ENCODE measurements at regions not wholly inside any gene's neighbourhood (a gene's known extent, or its start where the extent isn't known, plus 50 kb on each side); places are given as distances from the start of the nearest gene placed in this dataset.

DNA sequence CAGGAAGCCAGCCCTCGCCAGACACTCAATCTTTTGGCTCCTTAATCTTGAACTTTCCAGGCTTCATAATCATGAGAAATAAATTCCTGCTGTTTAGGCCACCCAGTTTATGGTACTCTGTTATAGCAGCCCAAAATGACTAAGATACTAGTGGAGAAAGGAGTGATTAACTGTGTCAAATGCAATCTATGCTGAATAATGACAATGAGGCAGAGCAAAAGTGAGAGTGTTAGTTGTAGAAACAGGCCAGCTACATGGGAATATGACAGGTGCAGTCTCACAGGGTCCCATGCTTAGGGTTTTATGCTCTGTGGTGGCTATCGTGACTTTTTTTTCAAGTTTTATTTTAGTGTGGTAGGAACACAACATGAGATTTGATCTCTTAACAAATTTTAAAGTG, 888.8 kb downstream of the TTLL7 start:
- H3K4me1 ChIP-seq (ENCODE audit: control insufficient read depth, insufficient read depth, low read length) = no peaks in the 10 kb centered on the region
- WGBS (ENCODE audit: insufficient coverage) = no CpG with 5 or more reads among the region's 2 CpGs
- DNase-seq = no peak

DNA sequence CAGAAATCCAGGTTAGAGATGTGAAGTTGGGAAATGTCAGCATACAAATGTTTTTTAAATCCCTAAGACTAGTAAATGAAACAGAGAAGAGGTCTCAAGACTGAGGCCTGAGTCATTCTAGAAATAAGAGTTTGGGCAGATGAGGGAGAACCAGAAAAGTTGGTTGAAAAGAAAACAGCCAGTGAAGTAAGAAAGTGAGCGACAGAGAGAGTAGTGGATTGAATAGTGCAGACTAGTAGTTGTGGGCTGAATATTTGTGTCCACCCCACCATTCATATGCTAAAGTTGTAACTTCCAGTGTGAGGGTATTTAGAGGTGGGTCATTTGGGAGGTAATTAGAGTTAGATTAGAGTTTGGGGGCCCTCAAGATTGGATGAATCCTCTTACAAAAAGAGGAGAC, 889.2 kb downstream of the TTLL7 start:
- no CpG with 5 or more reads among the region's 1 CpG for WGBS (ENCODE audit: insufficient coverage)
- no peaks in the 10 kb centered on the region for H3K36me3 ChIP-seq (ENCODE audit: control insufficient read depth, insufficient read depth, low read length)
- no peak overlapping the region for H3K4me3 ChIP-seq (ENCODE audit: low read length)
- H3K4me1 ChIP-seq (ENCODE audit: control insufficient read depth, insufficient read depth, low read length) = no peaks in the 10 kb centered on the region
- DNase-seq = no peak
- H3K9me3 ChIP-seq (replicated peaks; ENCODE audit: control insufficient read depth, low read depth, low read length) = no peaks in the 10 kb centered on the region
- H3K27ac ChIP-seq (ENCODE audit: low read length) = no peak overlapping the region
- no peaks in the 10 kb centered on the region for H3K27me3 ChIP-seq (ENCODE audit: control insufficient read depth, insufficient read depth, low read length)

More for the DNA sequence above, 888.8 kb downstream of the TTLL7 start:
- no peak overlapping the region for H3K27ac ChIP-seq (ENCODE audit: low read length)
- no peak overlapping the region for H3K4me3 ChIP-seq (ENCODE audit: low read length)
- no peaks in the 10 kb centered on the region for H3K36me3 ChIP-seq (ENCODE audit: control insufficient read depth, insufficient read depth, low read length)
- H3K27me3 ChIP-seq (ENCODE audit: control insufficient read depth, insufficient read depth, low read length) = no peaks in the 10 kb centered on the region
- no peaks in the 10 kb centered on the region for H3K9me3 ChIP-seq (replicated peaks; ENCODE audit: control insufficient read depth, low read depth, low read length)

DNA sequence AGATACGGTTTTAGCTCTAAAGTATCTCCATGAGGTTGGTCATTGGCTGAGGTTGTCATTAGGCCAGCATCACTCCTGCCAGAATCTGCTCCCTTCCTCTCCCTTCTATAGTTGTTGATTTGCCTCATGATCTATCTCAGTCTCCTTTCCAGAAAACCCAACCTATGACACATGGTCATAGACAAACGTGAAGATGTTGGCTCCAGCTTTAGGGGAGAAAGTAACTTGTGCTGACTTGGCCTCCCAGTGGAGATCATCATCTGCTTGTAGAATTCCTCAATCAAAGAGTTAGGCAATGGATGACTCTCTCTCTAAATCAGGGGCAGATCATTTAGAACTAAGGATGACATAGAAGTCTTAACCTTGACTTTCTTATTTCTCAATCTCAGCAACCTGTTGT, 894.4 kb downstream of the TTLL7 start:
- no peaks in the 10 kb centered on the region for H3K27me3 ChIP-seq (ENCODE audit: control insufficient read depth, insufficient read depth, low read length)
- H3K4me1 ChIP-seq (ENCODE audit: control insufficient read depth, insufficient read depth, low read length) = no peaks in the 10 kb centered on the region
- H3K4me3 ChIP-seq (ENCODE audit: low read length) = no peak overlapping the region
- no peak for DNase-seq
- no peaks in the 10 kb centered on the region for H3K36me3 ChIP-seq (ENCODE audit: control insufficient read depth, insufficient read depth, low read length)
- no peak overlapping the region for H3K27ac ChIP-seq (ENCODE audit: low read length)
- 86% methylated on average over 1 of the region's 2 CpGs for WGBS (ENCODE audit: insufficient coverage)
- H3K9me3 ChIP-seq (replicated peaks; ENCODE audit: control insufficient read depth, low read depth, low read length) = no peaks in the 10 kb centered on the region

DNA sequence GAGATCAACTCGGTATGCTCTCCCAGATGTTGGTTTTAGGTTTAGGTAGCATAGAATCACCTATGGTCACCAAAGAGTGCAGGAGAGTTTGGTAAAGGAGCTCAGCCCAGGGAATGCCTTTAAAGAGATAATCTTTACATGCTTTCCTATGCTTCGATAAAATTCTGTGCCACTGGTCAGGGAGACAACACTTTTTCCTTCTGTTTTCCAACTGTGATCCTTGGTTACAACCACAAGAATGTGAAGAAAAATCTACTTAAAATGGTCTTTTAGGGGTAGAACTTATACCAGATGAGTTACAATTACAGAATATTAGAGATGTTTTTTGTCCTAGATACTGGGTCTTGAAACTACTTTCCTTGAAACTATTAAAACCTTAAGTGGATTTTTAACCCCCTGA, 895.6 kb downstream of the TTLL7 start:
- Histone ChIP-seq H3K4me1 (ENCODE audit: control insufficient read depth, insufficient read depth, low read length) (no peaks in the 10 kb centered on the region), H3K4me3 (ENCODE audit: low read length) (no peak overlapping the region), H3K36me3 (ENCODE audit: control insufficient read depth, insufficient read depth, low read length) (no peaks in the 10 kb centered on the region), H3K27ac (ENCODE audit: low read length) (peak overlapping the region; percentile 52), H3K9me3 (replicated peaks; ENCODE audit: control insufficient read depth, low read depth, low read length) (no peaks in the 10 kb centered on the region), H3K27me3 (ENCODE audit: control insufficient read depth, insufficient read depth, low read length) (no peaks in the 10 kb centered on the region)
- no peak for DNase-seq
- no CpG with 5 or more reads among the region's 2 CpGs for WGBS (ENCODE audit: insufficient coverage)

DNA sequence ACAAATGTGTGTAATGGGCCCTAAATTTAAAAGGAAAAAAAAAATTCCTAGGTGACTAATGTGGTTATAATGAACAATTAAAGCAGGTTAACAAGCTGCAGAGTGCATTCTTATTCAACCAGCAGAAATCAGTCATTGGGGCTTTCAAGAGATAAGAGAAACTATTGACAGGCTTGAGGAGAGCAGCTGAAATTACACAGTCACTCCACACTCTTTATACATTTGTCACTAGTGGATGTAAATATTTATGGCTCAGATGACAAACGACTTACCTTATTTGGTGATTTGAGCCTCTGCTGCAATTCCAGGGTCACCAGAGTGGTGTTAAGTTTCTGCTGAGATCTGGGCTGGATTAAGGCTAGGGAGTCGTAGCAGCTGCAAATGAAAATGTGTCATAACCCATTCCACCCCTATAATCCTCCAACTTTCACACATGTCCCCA, 896.3 kb downstream of the TTLL7 start:
- no CpG with 5 or more reads among the region's 2 CpGs for WGBS (ENCODE audit: insufficient coverage)
- Histone ChIP-seq H3K4me3 (ENCODE audit: low read length) (no peak overlapping the region), H3K27me3 (ENCODE audit: control insufficient read depth, insufficient read depth, low read length) (no peaks in the 10 kb centered on the region), H3K9me3 (replicated peaks; ENCODE audit: control insufficient read depth, low read depth, low read length) (no peaks in the 10 kb centered on the region), H3K36me3 (ENCODE audit: control insufficient read depth, insufficient read depth, low read length) (no peaks in the 10 kb centered on the region), H3K4me1 (ENCODE audit: control insufficient read depth, insufficient read depth, low read length) (no peaks in the 10 kb centered on the region), H3K27ac (ENCODE audit: low read length) (peak overlapping the region; percentile 72)
- DNase-seq = peak; percentile 74

DNA sequence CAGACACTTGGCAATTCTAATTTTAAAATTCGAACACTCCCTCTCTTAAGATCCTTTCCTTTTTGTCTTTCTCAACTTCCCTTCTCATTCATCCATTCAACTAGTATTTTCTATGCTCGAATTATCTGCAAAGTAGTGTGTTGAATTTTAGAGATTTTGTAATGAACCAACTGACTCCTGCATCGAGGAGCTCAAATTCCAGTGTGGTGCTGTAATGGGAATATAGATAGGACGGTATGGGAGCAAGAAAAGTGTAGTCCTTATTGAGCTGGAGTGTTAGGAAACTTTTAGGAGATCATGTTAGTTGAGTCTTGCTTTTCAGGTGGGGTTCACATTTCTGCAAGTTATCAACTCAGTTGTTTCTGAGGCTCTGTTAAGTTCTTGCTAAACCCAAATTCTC, 897.5 kb downstream of the TTLL7 start:
- Histone ChIP-seq H3K4me3 (ENCODE audit: low read length) (no peak overlapping the region), H3K4me1 (ENCODE audit: control insufficient read depth, insufficient read depth, low read length) (no peaks in the 10 kb centered on the region), H3K9me3 (replicated peaks; ENCODE audit: control insufficient read depth, low read depth, low read length) (no peaks in the 10 kb centered on the region), H3K27ac (ENCODE audit: low read length) (peak overlapping the region; percentile 4), H3K27me3 (ENCODE audit: control insufficient read depth, insufficient read depth, low read length) (no peaks in the 10 kb centered on the region), H3K36me3 (ENCODE audit: control insufficient read depth, insufficient read depth, low read length) (no peaks in the 10 kb centered on the region)
- 43% methylated on average over 2 of the region's 4 CpGs for WGBS (ENCODE audit: insufficient coverage)
- no peak for DNase-seq

DNA sequence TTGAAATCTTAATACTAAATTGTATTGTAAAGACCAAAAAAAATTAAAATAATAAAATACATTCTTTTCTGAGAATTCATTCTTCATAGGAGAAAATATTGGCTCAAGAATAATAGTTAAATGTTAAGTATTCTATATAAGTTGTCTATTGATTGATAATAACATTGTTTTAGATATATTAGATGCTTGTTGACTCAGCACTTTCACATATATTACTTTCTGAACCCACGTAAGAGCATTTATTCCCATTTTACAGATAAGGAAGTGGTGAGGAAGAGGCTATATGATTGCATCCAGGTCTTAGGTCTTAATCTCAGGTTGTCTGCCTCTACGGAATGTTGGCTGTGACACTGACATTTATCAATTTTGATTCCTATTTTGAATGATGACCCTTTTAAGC, 898.8 kb downstream of the TTLL7 start:
- H3K27ac ChIP-seq (ENCODE audit: low read length) = no peak overlapping the region
- peaks cover 3% of the 10 kb centered on the region for H3K9me3 ChIP-seq (replicated peaks; ENCODE audit: control insufficient read depth, low read depth, low read length)
- H3K36me3 ChIP-seq (ENCODE audit: control insufficient read depth, insufficient read depth, low read length) = no peaks in the 10 kb centered on the region
- H3K27me3 ChIP-seq (ENCODE audit: control insufficient read depth, insufficient read depth, low read length) = no peaks in the 10 kb centered on the region
- H3K4me1 ChIP-seq (ENCODE audit: control insufficient read depth, insufficient read depth, low read length) = no peaks in the 10 kb centered on the region
- DNase-seq = no peak
- WGBS (ENCODE audit: insufficient coverage) = 100% methylated on average over 1 of the region's 2 CpGs
- no peak overlapping the region for H3K4me3 ChIP-seq (ENCODE audit: low read length)

DNA sequence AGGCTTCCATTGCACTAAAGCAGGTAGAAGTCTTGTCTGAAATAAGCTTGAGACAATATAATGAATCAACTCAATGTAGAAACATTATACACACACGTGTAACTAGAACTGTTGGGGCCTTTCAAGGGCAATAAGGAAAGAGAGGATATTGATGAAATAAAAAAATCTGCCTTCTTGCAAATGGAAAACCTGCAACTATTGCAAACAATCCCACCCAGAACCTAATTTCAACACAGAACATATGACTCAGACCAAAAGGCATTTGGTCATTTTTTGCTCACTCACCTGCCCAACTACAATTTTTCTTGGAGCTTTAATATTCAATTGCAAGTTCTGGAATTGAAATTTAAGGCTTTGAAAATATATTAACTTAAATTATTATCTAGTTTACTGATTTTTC, 900.1 kb downstream of the TTLL7 start:
- Histone ChIP-seq H3K27ac (ENCODE audit: low read length) (no peak overlapping the region), H3K9me3 (replicated peaks; ENCODE audit: control insufficient read depth, low read depth, low read length) (peaks cover 3% of the 10 kb centered on the region), H3K4me3 (ENCODE audit: low read length) (no peak overlapping the region), H3K27me3 (ENCODE audit: control insufficient read depth, insufficient read depth, low read length) (no peaks in the 10 kb centered on the region), H3K36me3 (ENCODE audit: control insufficient read depth, insufficient read depth, low read length) (no peaks in the 10 kb centered on the region), H3K4me1 (ENCODE audit: control insufficient read depth, insufficient read depth, low read length) (no peaks in the 10 kb centered on the region)
- no CpG with 5 or more reads among the region's 1 CpG for whole genome bisulfite sequencing (ENCODE audit: insufficient coverage)
- DNase-seq = no peak

DNA sequence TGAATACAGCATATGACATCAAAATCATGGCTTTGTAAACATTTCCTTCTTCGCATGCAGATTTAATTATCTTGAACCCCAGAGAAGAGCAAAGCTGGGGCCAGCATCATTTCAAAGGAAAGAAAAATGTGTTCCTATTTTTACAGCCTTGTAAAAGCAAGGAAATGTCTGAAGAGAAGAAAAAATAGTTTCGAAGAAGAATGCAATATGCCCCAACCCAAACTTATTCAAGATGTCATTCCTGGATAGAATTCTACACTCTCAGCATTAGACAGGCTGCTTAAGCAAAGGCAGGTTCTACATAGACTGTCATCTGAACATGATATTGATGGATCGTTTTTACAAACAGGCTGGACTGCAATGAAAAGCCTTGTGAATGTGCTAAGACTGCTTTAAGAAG, 900.8 kb downstream of the TTLL7 start:
- no peak overlapping the region for H3K27ac ChIP-seq (ENCODE audit: low read length)
- WGBS (ENCODE audit: insufficient coverage) = no CpG with 5 or more reads among the region's 3 CpGs
- no peaks in the 10 kb centered on the region for H3K4me1 ChIP-seq (ENCODE audit: control insufficient read depth, insufficient read depth, low read length)
- peaks cover 3% of the 10 kb centered on the region for H3K9me3 ChIP-seq (replicated peaks; ENCODE audit: control insufficient read depth, low read depth, low read length)
- no peaks in the 10 kb centered on the region for H3K36me3 ChIP-seq (ENCODE audit: control insufficient read depth, insufficient read depth, low read length)
- DNase-seq = peak; percentile 91
- no peak overlapping the region for H3K4me3 ChIP-seq (ENCODE audit: low read length)
- no peaks in the 10 kb centered on the region for H3K27me3 ChIP-seq (ENCODE audit: control insufficient read depth, insufficient read depth, low read length)

DNA sequence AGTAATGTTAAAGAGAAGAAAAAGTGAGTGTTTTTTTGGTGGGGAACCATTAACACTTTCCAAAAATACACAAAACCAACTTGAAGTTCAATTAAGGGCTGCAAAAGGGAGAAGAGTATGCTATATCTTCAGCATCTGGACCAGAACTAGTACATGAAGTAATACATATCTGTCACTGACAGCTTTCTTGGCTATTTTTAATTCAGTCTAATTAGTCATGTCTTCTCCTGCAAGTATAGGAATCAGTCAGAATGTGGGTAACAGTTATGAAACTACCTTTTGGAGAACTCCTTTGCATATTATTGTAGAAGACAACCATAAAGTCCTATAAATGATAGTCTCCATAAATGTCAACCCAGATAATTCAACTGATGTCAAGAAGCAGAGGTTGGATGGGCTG, 901.2 kb downstream of the TTLL7 start:
- H3K9me3 ChIP-seq (replicated peaks; ENCODE audit: control insufficient read depth, low read depth, low read length) = peaks cover 3% of the 10 kb centered on the region
- no peaks in the 10 kb centered on the region for H3K4me1 ChIP-seq (ENCODE audit: control insufficient read depth, insufficient read depth, low read length)
- DNase-seq = no peak
- no peak overlapping the region for H3K27ac ChIP-seq (ENCODE audit: low read length)
- no peak overlapping the region for H3K4me3 ChIP-seq (ENCODE audit: low read length)
- no peaks in the 10 kb centered on the region for H3K36me3 ChIP-seq (ENCODE audit: control insufficient read depth, insufficient read depth, low read length)
- H3K27me3 ChIP-seq (ENCODE audit: control insufficient read depth, insufficient read depth, low read length) = no peaks in the 10 kb centered on the region

DNA sequence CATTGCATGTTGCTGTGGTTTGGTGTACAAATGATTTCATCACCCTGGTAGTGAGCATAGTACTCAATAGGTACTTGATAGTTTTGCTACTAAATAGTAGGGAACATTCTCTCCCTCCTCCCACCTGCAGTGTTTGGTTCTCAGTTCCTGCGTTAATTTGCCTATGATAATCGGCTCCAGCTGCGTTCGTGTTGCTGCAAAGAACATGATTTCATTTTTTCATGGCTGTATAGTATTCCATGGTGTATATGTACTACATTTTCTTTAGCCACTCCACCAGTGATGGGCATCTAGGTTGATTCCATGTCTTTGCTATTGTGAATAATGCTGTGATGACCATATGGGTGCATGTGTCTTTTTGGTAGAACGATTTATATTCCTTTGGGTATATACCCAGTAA, 903.4 kb downstream of the TTLL7 start:
- Histone ChIP-seq H3K27ac (ENCODE audit: low read length) (no peak overlapping the region), H3K9me3 (replicated peaks; ENCODE audit: control insufficient read depth, low read depth, low read length) (peaks cover 3% of the 10 kb centered on the region), H3K36me3 (ENCODE audit: control insufficient read depth, insufficient read depth, low read length) (no peaks in the 10 kb centered on the region), H3K4me3 (ENCODE audit: low read length) (no peak overlapping the region), H3K4me1 (ENCODE audit: control insufficient read depth, insufficient read depth, low read length) (no peaks in the 10 kb centered on the region), H3K27me3 (ENCODE audit: control insufficient read depth, insufficient read depth, low read length) (no peaks in the 10 kb centered on the region)
- no peak for DNase-seq
- WGBS (ENCODE audit: insufficient coverage) = no CpG with 5 or more reads among the region's 5 CpGs

Data from muscle of leg (tissue), 3 donors.